ENCODE measurements at regions not wholly inside any gene's neighbourhood (a gene's known extent, or its start where the extent isn't known, plus 50 kb on each side); places are given as distances from the start of the nearest gene placed in this dataset.

- Histone ChIP-seq H3K9me3 (ENCODE audit: control insufficient read depth in 3 of 3, low read length in 3 of 3) (no peaks in the 10 kb centered on the region), H3K4me1 (ENCODE audit: control insufficient read depth in 3 of 3, insufficient read depth in 3 of 3, low read length in 3 of 3) (no peaks in the 10 kb centered on the region), H3K9ac (ENCODE audit: low read depth in 1 of 3, low read length in 3 of 3) (no peak overlapping the region), H3K4me3 (ENCODE audit: low read length in 3 of 3) (no peak overlapping the region), H3K36me3 (ENCODE audit: control insufficient read depth in 3 of 3, insufficient read depth in 3 of 3, low read length in 3 of 3) (no peaks in the 10 kb centered on the region), H3K27me3 (ENCODE audit: control insufficient read depth in 3 of 3, insufficient read depth in 3 of 3, low read length in 3 of 3) (peaks cover 0 to 6% (median 0%) of the 10 kb centered on the region in 3 donors), H3K27ac (ENCODE audit: low read depth, low read length) (no peak overlapping the region)
Observed at GRCh38 chr12:126897102-126897501, 1369.9 kb upstream of the TMEM132C start.

- Histone ChIP-seq H3K4me1 (ENCODE audit: control insufficient read depth in 3 of 3, insufficient read depth in 3 of 3, low read length in 3 of 3) (no peaks in the 10 kb centered on the region), H3K9me3 (ENCODE audit: control insufficient read depth in 3 of 3, low read length in 3 of 3) (no peaks in the 10 kb centered on the region), H3K36me3 (ENCODE audit: control insufficient read depth in 3 of 3, insufficient read depth in 3 of 3, low read length in 3 of 3) (no peaks in the 10 kb centered on the region), H3K4me3 (ENCODE audit: low read length in 3 of 3) (no peak overlapping the region), H3K9ac (ENCODE audit: low read depth in 1 of 3, low read length in 3 of 3) (no peak overlapping the region), H3K27me3 (ENCODE audit: control insufficient read depth in 3 of 3, insufficient read depth in 3 of 3, low read length in 3 of 3) (peaks cover 0 to 6% (median 0%) of the 10 kb centered on the region in 3 donors), H3K27ac (ENCODE audit: low read depth, low read length) (no peak overlapping the region)
Observed at GRCh38 chr12:126897778-126898177, 1369.2 kb upstream of the TMEM132C start.

GRCh38 chr12:126898562-126898961 is 1368.4 kb upstream of the TMEM132C start:
- H3K9me3 ChIP-seq (ENCODE audit: control insufficient read depth in 3 of 3, low read length in 3 of 3), result no peaks in the 10 kb centered on the region
- H3K9ac ChIP-seq (ENCODE audit: low read depth in 1 of 3, low read length in 3 of 3), result no peak overlapping the region
- peaks cover 0 to 6% (median 0%) of the 10 kb centered on the region in 3 donors for H3K27me3 ChIP-seq (ENCODE audit: control insufficient read depth in 3 of 3, insufficient read depth in 3 of 3, low read length in 3 of 3)
- H3K36me3 ChIP-seq (ENCODE audit: control insufficient read depth in 3 of 3, insufficient read depth in 3 of 3, low read length in 3 of 3), result no peaks in the 10 kb centered on the region
- H3K4me3 ChIP-seq (ENCODE audit: low read length in 3 of 3), result no peak overlapping the region
- H3K27ac ChIP-seq (ENCODE audit: low read depth, low read length), result no peak overlapping the region
- no peaks in the 10 kb centered on the region for H3K4me1 ChIP-seq (ENCODE audit: control insufficient read depth in 3 of 3, insufficient read depth in 3 of 3, low read length in 3 of 3)

GRCh38 chr12:126899926-126900792 is 1366.8 kb upstream of the TMEM132C start:
- peaks cover 0 to 6% (median 0%) of the 10 kb centered on the region in 3 donors for H3K27me3 ChIP-seq (ENCODE audit: control insufficient read depth in 3 of 3, insufficient read depth in 3 of 3, low read length in 3 of 3)

GRCh38 chr12:126903027-126903876 is 1363.7 kb upstream of the TMEM132C start:
- peaks cover 0 to 5% (median 0%) of the 10 kb centered on the region in 3 donors for H3K27me3 ChIP-seq (ENCODE audit: control insufficient read depth in 3 of 3, insufficient read depth in 3 of 3, low read length in 3 of 3)

More at GRCh38 chr12:126899926-126900792, 1366.8 kb upstream of the TMEM132C start:
- Histone ChIP-seq H3K36me3 (ENCODE audit: control insufficient read depth in 3 of 3, insufficient read depth in 3 of 3, low read length in 3 of 3) (no peaks in the 10 kb centered on the region), H3K27ac (ENCODE audit: low read depth, low read length) (no peak overlapping the region), H3K9ac (ENCODE audit: low read depth in 1 of 3, low read length in 3 of 3) (no peak overlapping the region), H3K4me3 (ENCODE audit: low read length in 3 of 3) (no peak overlapping the region), H3K9me3 (ENCODE audit: control insufficient read depth in 3 of 3, low read length in 3 of 3) (no peaks in the 10 kb centered on the region), H3K4me1 (ENCODE audit: control insufficient read depth in 3 of 3, insufficient read depth in 3 of 3, low read length in 3 of 3) (no peaks in the 10 kb centered on the region)

GRCh38 chr12:126905752-126906151 is 1361.2 kb upstream of the TMEM132C start:
- Histone ChIP-seq H3K27ac (ENCODE audit: low read depth, low read length) (no peak overlapping the region), H3K4me3 (ENCODE audit: low read length in 3 of 3) (no peak overlapping the region), H3K9ac (ENCODE audit: low read depth in 1 of 3, low read length in 3 of 3) (no peak overlapping the region), H3K9me3 (ENCODE audit: control insufficient read depth in 3 of 3, low read length in 3 of 3) (no peaks in the 10 kb centered on the region), H3K36me3 (ENCODE audit: control insufficient read depth in 3 of 3, insufficient read depth in 3 of 3, low read length in 3 of 3) (no peaks in the 10 kb centered on the region), H3K27me3 (ENCODE audit: control insufficient read depth in 3 of 3, insufficient read depth in 3 of 3, low read length in 3 of 3) (no peaks in the 10 kb centered on the region), H3K4me1 (ENCODE audit: control insufficient read depth in 3 of 3, insufficient read depth in 3 of 3, low read length in 3 of 3) (no peaks in the 10 kb centered on the region)

More at GRCh38 chr12:126903027-126903876, 1363.7 kb upstream of the TMEM132C start:
- H3K4me1 ChIP-seq (ENCODE audit: control insufficient read depth in 3 of 3, insufficient read depth in 3 of 3, low read length in 3 of 3), result no peaks in the 10 kb centered on the region
- no peak overlapping the region for H3K9ac ChIP-seq (ENCODE audit: low read depth in 1 of 3, low read length in 3 of 3)
- no peak overlapping the region for H3K27ac ChIP-seq (ENCODE audit: low read depth, low read length)
- no peaks in the 10 kb centered on the region for H3K36me3 ChIP-seq (ENCODE audit: control insufficient read depth in 3 of 3, insufficient read depth in 3 of 3, low read length in 3 of 3)
- H3K9me3 ChIP-seq (ENCODE audit: control insufficient read depth in 3 of 3, low read length in 3 of 3), result no peaks in the 10 kb centered on the region
- no peak overlapping the region for H3K4me3 ChIP-seq (ENCODE audit: low read length in 3 of 3)

- H3K27me3 ChIP-seq (ENCODE audit: control insufficient read depth in 3 of 3, insufficient read depth in 3 of 3, low read length in 3 of 3), result no peaks in the 10 kb centered on the region
- no peak overlapping the region for H3K9ac ChIP-seq (ENCODE audit: low read depth in 1 of 3, low read length in 3 of 3)
- no peak overlapping the region for H3K27ac ChIP-seq (ENCODE audit: low read depth, low read length)
- H3K4me1 ChIP-seq (ENCODE audit: control insufficient read depth in 3 of 3, insufficient read depth in 3 of 3, low read length in 3 of 3), result no peaks in the 10 kb centered on the region
- no peaks in the 10 kb centered on the region for H3K9me3 ChIP-seq (ENCODE audit: control insufficient read depth in 3 of 3, low read length in 3 of 3)
- H3K36me3 ChIP-seq (ENCODE audit: control insufficient read depth in 3 of 3, insufficient read depth in 3 of 3, low read length in 3 of 3), result no peaks in the 10 kb centered on the region
- H3K4me3 ChIP-seq (ENCODE audit: low read length in 3 of 3), result no peak overlapping the region
Observed at GRCh38 chr12:126907900-126908764, 1358.8 kb upstream of the TMEM132C start.

- no peaks in the 10 kb centered on the region for H3K9me3 ChIP-seq (ENCODE audit: control insufficient read depth in 3 of 3, low read length in 3 of 3)
- H3K27me3 ChIP-seq (ENCODE audit: control insufficient read depth in 3 of 3, insufficient read depth in 3 of 3, low read length in 3 of 3), result no peaks in the 10 kb centered on the region
- H3K9ac ChIP-seq (ENCODE audit: low read depth in 1 of 3, low read length in 3 of 3), result no peak overlapping the region
- no peak overlapping the region for H3K4me3 ChIP-seq (ENCODE audit: low read length in 3 of 3)
- no peaks in the 10 kb centered on the region for H3K36me3 ChIP-seq (ENCODE audit: control insufficient read depth in 3 of 3, insufficient read depth in 3 of 3, low read length in 3 of 3)
- H3K27ac ChIP-seq (ENCODE audit: low read depth, low read length), result no peak overlapping the region
- H3K4me1 ChIP-seq (ENCODE audit: control insufficient read depth in 3 of 3, insufficient read depth in 3 of 3, low read length in 3 of 3), result no peaks in the 10 kb centered on the region
Observed at GRCh38 chr12:126908765-126909142, 1358.2 kb upstream of the TMEM132C start.

GRCh38 chr12:126910570-126910969 is 1356.4 kb upstream of the TMEM132C start:
- no peaks in the 10 kb centered on the region for H3K9me3 ChIP-seq (ENCODE audit: control insufficient read depth in 3 of 3, low read length in 3 of 3)
- no peaks in the 10 kb centered on the region for H3K36me3 ChIP-seq (ENCODE audit: control insufficient read depth in 3 of 3, insufficient read depth in 3 of 3, low read length in 3 of 3)
- H3K4me3 ChIP-seq (ENCODE audit: low read length in 3 of 3), result no peak overlapping the region
- H3K27me3 ChIP-seq (ENCODE audit: control insufficient read depth in 3 of 3, insufficient read depth in 3 of 3, low read length in 3 of 3), result no peaks in the 10 kb centered on the region
- no peak overlapping the region for H3K27ac ChIP-seq (ENCODE audit: low read depth, low read length)
- H3K4me1 ChIP-seq (ENCODE audit: control insufficient read depth in 3 of 3, insufficient read depth in 3 of 3, low read length in 3 of 3), result no peaks in the 10 kb centered on the region
- H3K9ac ChIP-seq (ENCODE audit: low read depth in 1 of 3, low read length in 3 of 3), result no peak overlapping the region

Measured in skeletal muscle tissue (tissue), 3 donors.